ENCODE measurements at regions not wholly inside any gene's neighbourhood (a gene's known extent, or its start where the extent isn't known, plus 50 kb on each side); places are given as distances from the start of the nearest gene placed in this dataset.

GRCh38 chr15:87211547-87211946, 1045.0 kb downstream of the NTRK3 start:
- intact Hi-C loops (cut with DNase I) = no loop called here
- no peak for TF ChIP-seq CTCF (IDR thresholded peaks at IDR 0.05)

GRCh38 chr15:87209891-87210689, 1046.4 kb downstream of the NTRK3 start:
- intact Hi-C loops (cut with DNase I) = no loop called here
- Histone ChIP-seq H3K9me3 (no peaks in the 10 kb centered on the region), H3K27me3 (no peaks in the 10 kb centered on the region), H3K4me1 (no peaks in the 10 kb centered on the region), H3K36me3 (no peaks in the 10 kb centered on the region), H3K4me3 (no peak overlapping the region), H3K27ac (no peak overlapping the region)
- no peak for DNase-seq (ENCODE audit: low spot score in 2 of 2)
- TF ChIP-seq CTCF (IDR thresholded peaks at IDR 0.05) = no peak

More at GRCh38 chr15:87211547-87211946, 1045.0 kb downstream of the NTRK3 start:
- no peaks in the 10 kb centered on the region for H3K36me3 ChIP-seq
- no peak overlapping the region for H3K27ac ChIP-seq
- H3K27me3 ChIP-seq = no peaks in the 10 kb centered on the region
- H3K4me3 ChIP-seq = no peak overlapping the region
- no peaks in the 10 kb centered on the region for H3K9me3 ChIP-seq
- no peak for DNase-seq (ENCODE audit: low spot score in 2 of 2)
- H3K4me1 ChIP-seq = no peaks in the 10 kb centered on the region

GRCh38 chr15:87207990-87208580, 1048.5 kb downstream of the NTRK3 start:
- no peak overlapping the region for H3K27ac ChIP-seq
- H3K27me3 ChIP-seq = no peaks in the 10 kb centered on the region
- DNase-seq (ENCODE audit: low spot score in 2 of 2) = no peak
- no peaks in the 10 kb centered on the region for H3K36me3 ChIP-seq
- H3K4me3 ChIP-seq = no peak overlapping the region
- no peaks in the 10 kb centered on the region for H3K4me1 ChIP-seq
- no peak for TF ChIP-seq CTCF (IDR thresholded peaks at IDR 0.05)
- intact Hi-C loops (cut with DNase I) = no loop called here
- no peaks in the 10 kb centered on the region for H3K9me3 ChIP-seq

- no peaks in the 10 kb centered on the region for H3K4me1 ChIP-seq
- H3K27me3 ChIP-seq = no peaks in the 10 kb centered on the region
- no peak for TF ChIP-seq CTCF (IDR thresholded peaks at IDR 0.05)
- intact Hi-C loops (cut with DNase I) = no loop called here
- DNase-seq (ENCODE audit: low spot score in 2 of 2) = no peak
- H3K4me3 ChIP-seq = no peak overlapping the region
- H3K36me3 ChIP-seq = no peaks in the 10 kb centered on the region
- H3K27ac ChIP-seq = no peak overlapping the region
- H3K9me3 ChIP-seq = no peaks in the 10 kb centered on the region
Measured at GRCh38 chr15:87207251-87207650, 1049.3 kb downstream of the NTRK3 start.

- Histone ChIP-seq H3K27me3 (no peaks in the 10 kb centered on the region), H3K9me3 (no peaks in the 10 kb centered on the region), H3K4me1 (no peaks in the 10 kb centered on the region), H3K36me3 (no peaks in the 10 kb centered on the region), H3K27ac (no peak overlapping the region), H3K4me3 (no peak overlapping the region)
- TF ChIP-seq CTCF (IDR thresholded peaks at IDR 0.05) = no peak
- intact Hi-C loops (cut with DNase I) = no loop called here
- DNase-seq (ENCODE audit: low spot score in 2 of 2) = no peak
Measured at GRCh38 chr15:87201986-87202385, 1054.6 kb downstream of the NTRK3 start.

Measured in ascending aorta (tissue), 2 donors.